ENCODE measurements at regions not wholly inside any gene's neighbourhood (a gene's known extent, or its start where the extent isn't known, plus 50 kb on each side); places are given as distances from the start of the nearest gene placed in this dataset.

- ATAC-seq (no peak), DNase-seq (ENCODE audit: low spot score) (no peak)
- Histone ChIP-seq H4K20me1 (replicated peaks; ENCODE audit: insufficient read depth) (no peaks in the 10 kb centered on the region), H3F3A (replicated peaks; ENCODE audit: low read depth) (no peaks in the 10 kb centered on the region), H2AFZ (no peak overlapping the region), H3K36me3 (ENCODE audit: insufficient read depth) (no peaks in the 10 kb centered on the region), H3K4me2 (no peak overlapping the region), H3K79me2 (replicated peaks; ENCODE audit: insufficient read depth) (no peaks in the 10 kb centered on the region), H3K4me1 (ENCODE audit: insufficient read depth) (no peaks in the 10 kb centered on the region), H3K4me3 (no peak overlapping the region), H3K27ac (ENCODE audit: low read depth) (no peak overlapping the region), H3K9me2 (ENCODE audit: insufficient read depth) (peaks cover 10% of the 10 kb centered on the region; the same call in 1 of the 2 replicates), H3K27me3 (ENCODE audit: insufficient read depth) (no peaks in the 10 kb centered on the region)
- Mint-ChIP-seq H3K4me1 (peaks cover 4% of the 10 kb centered on the region; the same call in 1 of the 3 replicates), H3K36me3 (ENCODE audit: low read depth) (no peaks in the 10 kb centered on the region), H3K9me3 (no peaks in the 10 kb centered on the region; the same call in 2 of the 3 replicates), H3K4me3 (no peak overlapping the region), H3K27me3 (ENCODE audit: insufficient read depth, low read depth, poor library complexity) (no peaks in the 10 kb centered on the region), H3K27ac (no peak overlapping the region)
- TF ChIP-seq ZNF114 (CRISPR knock-in tag; IDR thresholded peaks at IDR 0.05) (no peak), CTCF (conservative IDR thresholded peaks at IDR 0.05; ENCODE audit: low read depth in 2 of 2) (no peak), EZH2 (IDR thresholded peaks at IDR 0.05; ENCODE audit: low read depth, unreplicated experiment) (no peak), NANOG (IDR thresholded peaks at IDR 0.05; ENCODE audit: borderline replicate concordance) (no peak), REST (IDR thresholded peaks at IDR 0.05; ENCODE audit: unreplicated experiment) (no peak), CREB1 (CRISPR knock-in tag; IDR thresholded peaks at IDR 0.05; ENCODE audit: low read depth) (no peak), STAT1 (IDR thresholded peaks at IDR 0.05; ENCODE audit: unreplicated experiment) (no peak), ZNF331 (CRISPR knock-in tag; IDR thresholded peaks at IDR 0.05; ENCODE audit: low read depth) (no peak), EZH2phosphoT487 (IDR thresholded peaks at IDR 0.05; ENCODE audit: unreplicated experiment) (no peak), JUNB (IDR thresholded peaks at IDR 0.05; ENCODE audit: unreplicated experiment) (no peak), ETS1 (IDR thresholded peaks at IDR 0.05) (no peak), POLR2AphosphoS5 (IDR thresholded peaks at IDR 0.05; ENCODE audit: low read depth) (no peak)
- TF ChIP-seq, protein P1, sequence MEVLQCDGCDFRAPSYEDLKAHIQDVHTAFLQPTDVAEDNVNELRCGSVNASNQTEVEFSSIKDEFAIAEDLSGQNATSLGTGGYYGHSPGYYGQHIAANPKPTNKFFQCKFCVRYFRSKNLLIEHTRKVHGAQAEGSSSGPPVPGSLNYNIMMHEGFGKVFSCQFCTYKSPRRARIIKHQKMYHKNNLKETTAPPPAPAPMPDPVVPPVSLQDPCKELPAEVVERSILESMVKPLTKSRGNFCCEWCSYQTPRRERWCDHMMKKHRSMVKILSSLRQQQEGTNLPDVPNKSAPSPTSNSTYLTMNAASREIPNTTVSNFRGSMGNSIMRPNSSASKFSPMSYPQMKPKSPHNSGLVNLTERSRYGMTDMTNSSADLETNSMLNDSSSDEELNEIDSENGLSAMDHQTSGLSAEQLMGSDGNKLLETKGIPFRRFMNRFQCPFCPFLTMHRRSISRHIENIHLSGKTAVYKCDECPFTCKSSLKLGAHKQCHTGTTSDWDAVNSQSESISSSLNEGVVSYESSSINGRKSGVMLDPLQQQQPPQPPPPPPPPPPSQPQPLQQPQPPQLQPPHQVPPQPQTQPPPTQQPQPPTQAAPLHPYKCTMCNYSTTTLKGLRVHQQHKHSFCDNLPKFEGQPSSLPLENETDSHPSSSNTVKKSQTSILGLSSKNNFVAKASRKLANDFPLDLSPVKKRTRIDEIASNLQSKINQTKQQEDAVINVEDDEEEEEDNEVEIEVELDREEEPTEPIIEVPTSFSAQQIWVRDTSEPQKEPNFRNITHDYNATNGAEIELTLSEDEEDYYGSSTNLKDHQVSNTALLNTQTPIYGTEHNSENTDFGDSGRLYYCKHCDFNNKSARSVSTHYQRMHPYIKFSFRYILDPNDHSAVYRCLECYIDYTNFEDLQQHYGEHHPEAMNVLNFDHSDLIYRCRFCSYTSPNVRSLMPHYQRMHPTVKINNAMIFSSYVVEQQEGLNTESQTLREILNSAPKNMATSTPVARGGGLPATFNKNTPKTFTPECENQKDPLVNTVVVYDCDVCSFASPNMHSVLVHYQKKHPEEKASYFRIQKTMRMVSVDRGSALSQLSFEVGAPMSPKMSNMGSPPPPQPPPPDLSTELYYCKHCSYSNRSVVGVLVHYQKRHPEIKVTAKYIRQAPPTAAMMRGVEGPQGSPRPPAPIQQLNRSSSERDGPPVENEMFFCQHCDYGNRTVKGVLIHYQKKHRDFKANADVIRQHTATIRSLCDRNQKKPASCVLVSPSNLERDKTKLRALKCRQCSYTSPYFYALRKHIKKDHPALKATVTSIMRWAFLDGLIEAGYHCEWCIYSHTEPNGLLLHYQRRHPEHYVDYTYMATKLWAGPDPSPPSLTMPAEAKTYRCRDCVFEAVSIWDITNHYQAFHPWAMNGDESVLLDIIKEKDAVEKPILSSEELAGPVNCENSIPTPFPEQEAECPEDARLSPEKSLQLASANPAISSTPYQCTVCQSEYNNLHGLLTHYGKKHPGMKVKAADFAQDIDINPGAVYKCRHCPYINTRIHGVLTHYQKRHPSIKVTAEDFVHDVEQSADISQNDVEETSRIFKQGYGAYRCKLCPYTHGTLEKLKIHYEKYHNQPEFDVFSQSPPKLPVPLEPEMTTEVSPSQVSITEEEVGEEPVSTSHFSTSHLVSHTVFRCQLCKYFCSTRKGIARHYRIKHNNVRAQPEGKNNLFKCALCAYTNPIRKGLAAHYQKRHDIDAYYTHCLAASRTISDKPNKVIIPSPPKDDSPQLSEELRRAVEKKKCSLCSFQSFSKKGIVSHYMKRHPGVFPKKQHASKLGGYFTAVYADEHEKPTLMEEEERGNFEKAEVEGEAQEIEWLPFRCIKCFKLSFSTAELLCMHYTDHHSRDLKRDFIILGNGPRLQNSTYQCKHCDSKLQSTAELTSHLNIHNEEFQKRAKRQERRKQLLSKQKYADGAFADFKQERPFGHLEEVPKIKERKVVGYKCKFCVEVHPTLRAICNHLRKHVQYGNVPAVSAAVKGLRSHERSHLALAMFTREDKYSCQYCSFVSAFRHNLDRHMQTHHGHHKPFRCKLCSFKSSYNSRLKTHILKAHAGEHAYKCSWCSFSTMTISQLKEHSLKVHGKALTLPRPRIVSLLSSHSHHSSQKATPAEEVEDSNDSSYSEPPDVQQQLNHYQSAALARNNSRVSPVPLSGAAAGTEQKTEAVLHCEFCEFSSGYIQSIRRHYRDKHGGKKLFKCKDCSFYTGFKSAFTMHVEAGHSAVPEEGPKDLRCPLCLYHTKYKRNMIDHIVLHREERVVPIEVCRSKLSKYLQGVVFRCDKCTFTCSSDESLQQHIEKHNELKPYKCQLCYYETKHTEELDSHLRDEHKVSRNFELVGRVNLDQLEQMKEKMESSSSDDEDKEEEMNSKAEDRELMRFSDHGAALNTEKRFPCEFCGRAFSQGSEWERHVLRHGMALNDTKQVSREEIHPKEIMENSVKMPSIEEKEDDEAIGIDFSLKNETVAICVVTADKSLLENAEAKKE (CRISPR knock-in tag; IDR thresholded peaks at IDR 0.05): no peak
Observed at GRCh38 chr5:135690466-135690865, 111.7 kb upstream of the CXCL14 start.
